MM.1S (cell line): ENCODE measurements at regions not wholly inside any gene's neighbourhood (a gene's known extent, or its start where the extent isn't known, plus 50 kb on each side); places are given as distances from the start of the nearest gene placed in this dataset.
"Not testable (repeated sequence)": the region's sequence is repeated elsewhere in the genome, so short reads cannot be mapped to it uniquely, and the experiment has no call there.

Experiments
- DNase-seq: peaks from one replicate; pipeline ENCODE4 v3.0.0-alpha.2; 2015
- H2AFZ ChIP-seq: fragments of 300-600 bp; sonication (generic); 2 replicates; pipeline ENCODE4 v1.6.0; 2016; ENCODE audit warnings: antibody characterized with exemption, low read length
- H3F3A ChIP-seq: fragments of 300-600 bp; sonication (generic); 2 replicates; pipeline ENCODE4 v1.6.1; 2016; ENCODE audit warnings: mild to moderate bottlenecking, antibody characterized with exemption, low read length, moderate library complexity, mixed read lengths; ENCODE audit not compliant: insufficient read depth
- H3K27ac ChIP-seq: fragments of 300-600 bp; sonication (generic); 2 replicates; pipeline ENCODE4 v1.5.1; 2016; ENCODE audit warnings: mild to moderate bottlenecking, low read length
- H3K27me3 ChIP-seq: fragments of 300-600 bp; sonication (generic); replicated peaks from 2 replicates; pipeline ENCODE4 v1.6.0; 2016; ENCODE audit warnings: low read length; ENCODE audit not compliant: insufficient read depth
- H3K36me3 ChIP-seq: fragments of 300-600 bp; sonication (generic); replicated peaks from 2 replicates; pipeline ENCODE4 v1.6.1; 2016; ENCODE audit warnings: mild to moderate bottlenecking, low read length, mixed read lengths; ENCODE audit not compliant: insufficient read depth
- H3K4me1 ChIP-seq: fragments of 300-600 bp; sonication (generic); 2 replicates; pipeline ENCODE4 v1.6.1; 2016; ENCODE audit warnings: low read length, mixed read lengths
- H3K4me2 ChIP-seq: fragments of 300-600 bp; sonication (generic); 2 replicates; pipeline ENCODE4 v1.6.0; 2016; ENCODE audit warnings: low read depth, low read length
- H3K4me3 ChIP-seq: fragments of 300-600 bp; sonication (generic); 2 replicates; pipeline ENCODE4 v1.5.1; 2016; ENCODE audit warnings: low read length, mixed read lengths
- H3K79me2 ChIP-seq: fragments of 300-600 bp; sonication (generic); 2 replicates; pipeline ENCODE4 v1.6.1; 2016; ENCODE audit warnings: mixed run types, low read length, mixed read lengths
- H3K9ac ChIP-seq: fragments of 300-600 bp; sonication (generic); 2 replicates; pipeline ENCODE4 v1.6.1; 2016; ENCODE audit warnings: low read length, mixed read lengths
- H3K9me2 ChIP-seq: fragments of 300-600 bp; sonication (generic); replicated peaks from 2 replicates; pipeline ENCODE4 v1.6.1; 2016; ENCODE audit warnings: mild to moderate bottlenecking, low read length, mixed read lengths; ENCODE audit not compliant: insufficient read depth
- H3K9me3 ChIP-seq: fragments of 300-600 bp; sonication (generic); replicated peaks from 2 replicates; pipeline ENCODE4 v1.6.1; 2016; ENCODE audit warnings: mild to moderate bottlenecking, low read length, mixed read lengths; ENCODE audit not compliant: insufficient read depth
- H4K20me1 ChIP-seq: fragments of 300-600 bp; sonication (generic); 2 replicates; pipeline ENCODE4 v1.6.1; 2016; ENCODE audit warnings: mild to moderate bottlenecking, low read length, moderate library complexity, mixed read lengths; ENCODE audit not compliant: insufficient read depth
- EZH2 ChIP-seq: fragments of 300-600 bp; sonication (generic); optimal IDR thresholded peaks from 2 replicates; pipeline ENCODE3; 2017; ENCODE audit warnings: low read depth, mild to moderate bottlenecking, antibody characterized with exemption, low read length, mixed read lengths
- EZH2phosphoT487 ChIP-seq: fragments of 300-600 bp; sonication (generic); IDR thresholded peaks from 2 replicates; pipeline ENCODE4 v1.6.1; 2018; ENCODE audit warnings: antibody characterized with exemption, low read length
- TF ChIP-seq, protein P1 (sequence below): fragments of 300-600 bp; sonication (generic); IDR thresholded peaks from 2 replicates; pipeline ENCODE4 v1.5.1; 2016; ENCODE audit warnings: antibody characterized with exemption, low read length, mixed read lengths

DNA sequence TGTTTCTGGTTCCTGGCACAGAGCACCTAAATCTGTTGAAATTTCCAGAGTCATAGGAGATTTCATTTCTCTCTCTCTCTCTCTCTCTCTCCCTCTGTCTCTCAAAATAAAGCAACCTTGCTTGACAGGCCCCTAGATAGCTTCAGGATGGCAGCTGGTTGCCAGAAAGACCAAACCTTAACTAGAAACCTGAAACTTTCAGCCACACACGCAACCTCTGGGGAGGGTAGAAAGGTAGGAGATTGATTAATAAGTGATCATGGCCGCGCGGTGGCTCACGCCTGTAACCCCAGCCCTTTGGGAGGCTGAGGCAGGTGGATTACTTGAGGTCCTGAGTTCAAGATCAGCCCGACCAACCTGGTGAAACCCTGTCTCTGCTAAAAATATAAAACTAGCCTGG is 1885.4 kb upstream of the CELF4 start:
- no peaks in the 10 kb centered on the region for H3K27me3 ChIP-seq
- no peaks in the 10 kb centered on the region for H3F3A ChIP-seq
- no peak for DNase-seq
- H3K9ac ChIP-seq, result no peak overlapping the region
- no peaks in the 10 kb centered on the region for H3K4me1 ChIP-seq
- no peak overlapping the region for H3K4me2 ChIP-seq
- H3K36me3 ChIP-seq, result no peaks in the 10 kb centered on the region
- no peaks in the 10 kb centered on the region for H3K9me3 ChIP-seq
- no peak overlapping the region for H3K27ac ChIP-seq
- no peak overlapping the region for H3K4me3 ChIP-seq
- TF ChIP-seq EZH2, result no peak
- TF ChIP-seq, protein P1, sequence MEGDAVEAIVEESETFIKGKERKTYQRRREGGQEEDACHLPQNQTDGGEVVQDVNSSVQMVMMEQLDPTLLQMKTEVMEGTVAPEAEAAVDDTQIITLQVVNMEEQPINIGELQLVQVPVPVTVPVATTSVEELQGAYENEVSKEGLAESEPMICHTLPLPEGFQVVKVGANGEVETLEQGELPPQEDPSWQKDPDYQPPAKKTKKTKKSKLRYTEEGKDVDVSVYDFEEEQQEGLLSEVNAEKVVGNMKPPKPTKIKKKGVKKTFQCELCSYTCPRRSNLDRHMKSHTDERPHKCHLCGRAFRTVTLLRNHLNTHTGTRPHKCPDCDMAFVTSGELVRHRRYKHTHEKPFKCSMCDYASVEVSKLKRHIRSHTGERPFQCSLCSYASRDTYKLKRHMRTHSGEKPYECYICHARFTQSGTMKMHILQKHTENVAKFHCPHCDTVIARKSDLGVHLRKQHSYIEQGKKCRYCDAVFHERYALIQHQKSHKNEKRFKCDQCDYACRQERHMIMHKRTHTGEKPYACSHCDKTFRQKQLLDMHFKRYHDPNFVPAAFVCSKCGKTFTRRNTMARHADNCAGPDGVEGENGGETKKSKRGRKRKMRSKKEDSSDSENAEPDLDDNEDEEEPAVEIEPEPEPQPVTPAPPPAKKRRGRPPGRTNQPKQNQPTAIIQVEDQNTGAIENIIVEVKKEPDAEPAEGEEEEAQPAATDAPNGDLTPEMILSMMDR, result no peak
- no peak for TF ChIP-seq EZH2phosphoT487
- no peaks in the 10 kb centered on the region for H3K9me2 ChIP-seq
- H4K20me1 ChIP-seq, result no peaks in the 10 kb centered on the region
- H2AFZ ChIP-seq, result no peak overlapping the region
- H3K79me2 ChIP-seq, result no peaks in the 10 kb centered on the region

DNA sequence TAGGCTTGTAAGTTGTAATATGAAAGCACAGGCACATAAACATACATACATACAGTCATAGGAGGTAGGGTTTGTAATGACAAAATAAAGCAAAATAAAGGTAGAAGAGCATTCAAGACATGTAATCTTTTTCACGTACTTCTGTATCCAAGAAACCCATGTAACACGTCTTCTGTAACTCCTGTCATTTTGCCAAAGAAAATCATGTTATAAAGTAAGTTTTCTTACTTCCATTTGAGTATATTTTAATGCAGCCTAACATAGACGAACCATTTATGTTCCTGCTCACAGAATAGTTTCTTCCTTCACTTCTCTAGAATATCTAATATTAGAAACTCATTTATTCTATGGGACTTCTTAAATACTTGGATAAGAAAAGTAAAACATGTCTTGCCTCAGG is 1884.0 kb upstream of the CELF4 start:
- Histone ChIP-seq H3K27ac (no peak overlapping the region), H3K4me1 (no peaks in the 10 kb centered on the region)
- no peak for TF ChIP-seq EZH2phosphoT487
- TF ChIP-seq EZH2, result no peak
- TF ChIP-seq, protein P1, result no peak

DNA sequence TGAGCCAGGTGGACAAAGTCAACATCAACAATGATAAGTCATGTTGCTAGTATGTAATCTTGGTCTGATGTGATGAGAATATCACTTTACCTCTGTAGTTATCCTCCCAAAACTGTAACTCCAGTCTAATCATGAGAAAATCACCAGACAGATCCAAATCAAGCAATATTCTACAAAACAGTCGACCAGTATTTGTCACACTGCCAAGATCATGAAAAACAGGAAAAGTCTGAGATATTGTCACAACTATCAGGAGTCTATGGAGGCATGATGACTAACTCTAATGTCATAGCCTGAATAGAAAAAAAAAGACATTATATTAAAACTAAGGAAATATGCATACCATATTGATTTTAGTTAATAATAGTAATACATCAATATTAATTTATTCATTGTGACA is 1883.3 kb upstream of the CELF4 start:
- no peaks in the 10 kb centered on the region for H3K79me2 ChIP-seq
- DNase-seq, result no peak
- no peaks in the 10 kb centered on the region for H4K20me1 ChIP-seq
- H3K4me3 ChIP-seq, result no peak overlapping the region
- no peak for TF ChIP-seq EZH2phosphoT487
- TF ChIP-seq, protein P1, result no peak
- TF ChIP-seq EZH2, result no peak
- H3K9me2 ChIP-seq, result no peaks in the 10 kb centered on the region
- no peak overlapping the region for H3K27ac ChIP-seq
- no peak overlapping the region for H3K9ac ChIP-seq
- no peaks in the 10 kb centered on the region for H3K27me3 ChIP-seq
- no peaks in the 10 kb centered on the region for H3K36me3 ChIP-seq
- H3K9me3 ChIP-seq, result no peaks in the 10 kb centered on the region
- no peak overlapping the region for H2AFZ ChIP-seq
- no peaks in the 10 kb centered on the region for H3F3A ChIP-seq
- no peak overlapping the region for H3K4me2 ChIP-seq
- no peaks in the 10 kb centered on the region for H3K4me1 ChIP-seq

More for the DNA sequence above, 1884.0 kb upstream of the CELF4 start:
- no peak for DNase-seq
- no peak overlapping the region for H2AFZ ChIP-seq
- no peak overlapping the region for H3K4me2 ChIP-seq
- H3K9me3 ChIP-seq, result no peaks in the 10 kb centered on the region
- H3K9ac ChIP-seq, result no peak overlapping the region
- no peaks in the 10 kb centered on the region for H4K20me1 ChIP-seq
- H3K9me2 ChIP-seq, result no peaks in the 10 kb centered on the region
- no peaks in the 10 kb centered on the region for H3K79me2 ChIP-seq
- no peaks in the 10 kb centered on the region for H3K36me3 ChIP-seq
- no peak overlapping the region for H3K4me3 ChIP-seq
- no peaks in the 10 kb centered on the region for H3K27me3 ChIP-seq
- no peaks in the 10 kb centered on the region for H3F3A ChIP-seq

DNA sequence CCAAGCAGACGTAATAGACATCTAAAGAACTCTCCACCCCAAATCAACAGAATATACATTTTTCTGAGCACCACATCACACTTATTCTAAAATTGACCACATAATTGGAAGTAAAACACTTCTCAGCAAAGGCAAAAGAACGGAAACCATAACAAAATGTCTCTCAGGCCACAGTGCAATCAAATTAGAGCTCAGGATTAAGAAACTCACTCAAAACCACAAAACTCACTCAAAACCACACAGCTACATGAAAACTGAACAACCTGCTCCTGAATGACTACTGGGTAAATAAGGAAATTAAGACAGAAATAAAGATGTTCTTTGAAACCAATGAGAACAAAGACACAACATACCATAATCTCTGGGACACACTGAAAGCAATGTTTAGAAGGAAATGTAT is 1879.4 kb upstream of the CELF4 start:
- not testable (repeated sequence) for H3K4me2 ChIP-seq

More for the DNA sequence above, 1879.4 kb upstream of the CELF4 start:
- H3K27me3 ChIP-seq, H3K27ac ChIP-seq, H4K20me1 ChIP-seq, H3K9ac ChIP-seq, H2AFZ ChIP-seq, H3K79me2 ChIP-seq, H3K4me1 ChIP-seq, H3F3A ChIP-seq, H3K4me3 ChIP-seq, H3K9me2 ChIP-seq, H3K9me3 ChIP-seq, H3K36me3 ChIP-seq: not testable (repeated sequence)
- DNase-seq, result peak; percentile 35
